ENCODE measurements at regions not wholly inside any gene's neighbourhood (a gene's known extent, or its start where the extent isn't known, plus 50 kb on each side); places are given as distances from the start of the nearest gene placed in this dataset.

- TF ChIP-seq, protein P1, sequence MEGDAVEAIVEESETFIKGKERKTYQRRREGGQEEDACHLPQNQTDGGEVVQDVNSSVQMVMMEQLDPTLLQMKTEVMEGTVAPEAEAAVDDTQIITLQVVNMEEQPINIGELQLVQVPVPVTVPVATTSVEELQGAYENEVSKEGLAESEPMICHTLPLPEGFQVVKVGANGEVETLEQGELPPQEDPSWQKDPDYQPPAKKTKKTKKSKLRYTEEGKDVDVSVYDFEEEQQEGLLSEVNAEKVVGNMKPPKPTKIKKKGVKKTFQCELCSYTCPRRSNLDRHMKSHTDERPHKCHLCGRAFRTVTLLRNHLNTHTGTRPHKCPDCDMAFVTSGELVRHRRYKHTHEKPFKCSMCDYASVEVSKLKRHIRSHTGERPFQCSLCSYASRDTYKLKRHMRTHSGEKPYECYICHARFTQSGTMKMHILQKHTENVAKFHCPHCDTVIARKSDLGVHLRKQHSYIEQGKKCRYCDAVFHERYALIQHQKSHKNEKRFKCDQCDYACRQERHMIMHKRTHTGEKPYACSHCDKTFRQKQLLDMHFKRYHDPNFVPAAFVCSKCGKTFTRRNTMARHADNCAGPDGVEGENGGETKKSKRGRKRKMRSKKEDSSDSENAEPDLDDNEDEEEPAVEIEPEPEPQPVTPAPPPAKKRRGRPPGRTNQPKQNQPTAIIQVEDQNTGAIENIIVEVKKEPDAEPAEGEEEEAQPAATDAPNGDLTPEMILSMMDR (IDR thresholded peaks at IDR 0.05), result no peak
- TF ChIP-seq EP300 (IDR thresholded peaks at IDR 0.05) (no peak), POLR2AphosphoS5 (IDR thresholded peaks at IDR 0.05) (no peak), POLR2A (IDR thresholded peaks at IDR 0.05) (no peak)
Observed at GRCh38 chrX:110519501-110519900, 160.9 kb downstream of the RTL9 start.
